Ishikawa (cell line): ENCODE measurements at regions not wholly inside any gene's neighbourhood (a gene's known extent, or its start where the extent isn't known, plus 50 kb on each side); places are given as distances from the start of the nearest gene placed in this dataset.

Experiments
- CEBPB ChIP-seq: IDR thresholded peaks from 2 replicates; pipeline ENCODE4 v1.6.1; 2012
- CREB1 ChIP-seq: IDR thresholded peaks from 2 replicates; pipeline ENCODE4 v1.6.1; 2012; ENCODE audit warnings: low read depth
- EGR1 ChIP-seq: IDR thresholded peaks from 2 replicates; pipeline ENCODE4 v1.6.1; 2012
- FOXM1 ChIP-seq: IDR thresholded peaks from 2 replicates; pipeline ENCODE4 v1.6.1; 2012; ENCODE audit warnings: low read depth, borderline replicate concordance
- NFIC ChIP-seq: IDR thresholded peaks from 2 replicates; pipeline ENCODE4 v1.6.1; 2012
- RAD21 ChIP-seq: IDR thresholded peaks from 2 replicates; pipeline ENCODE4 v1.6.1; 2012; ENCODE audit warnings: low read depth
- TAF1 ChIP-seq: IDR thresholded peaks from 2 replicates; pipeline ENCODE4 v1.6.1; 2012; ENCODE audit warnings: low read depth, mild to moderate bottlenecking
- TCF12 ChIP-seq: IDR thresholded peaks from 2 replicates; pipeline ENCODE4 v1.6.1; 2012; ENCODE audit warnings: low read depth
- TEAD4 ChIP-seq: IDR thresholded peaks from 2 replicates; pipeline ENCODE4 v1.6.1; 2012
- YY1 ChIP-seq: IDR thresholded peaks from 2 replicates; pipeline ENCODE4 v1.6.1; 2012; ENCODE audit warnings: low read depth
- ZBTB7A ChIP-seq: IDR thresholded peaks from 2 replicates; pipeline ENCODE4 v1.6.1; 2012; ENCODE audit warnings: low read depth
- TF ChIP-seq, protein P1 (sequence below): IDR thresholded peaks from 2 replicates; pipeline ENCODE4 v1.6.1; 2012
- TF ChIP-seq, protein P2 (sequence below): IDR thresholded peaks from 2 replicates; pipeline ENCODE4 v1.6.1; 2012; ENCODE audit warnings: low read depth, mild to moderate bottlenecking
- TF ChIP-seq, protein P3 (sequence below): IDR thresholded peaks from 2 replicates; pipeline ENCODE4 v1.6.1; 2012

DNA sequence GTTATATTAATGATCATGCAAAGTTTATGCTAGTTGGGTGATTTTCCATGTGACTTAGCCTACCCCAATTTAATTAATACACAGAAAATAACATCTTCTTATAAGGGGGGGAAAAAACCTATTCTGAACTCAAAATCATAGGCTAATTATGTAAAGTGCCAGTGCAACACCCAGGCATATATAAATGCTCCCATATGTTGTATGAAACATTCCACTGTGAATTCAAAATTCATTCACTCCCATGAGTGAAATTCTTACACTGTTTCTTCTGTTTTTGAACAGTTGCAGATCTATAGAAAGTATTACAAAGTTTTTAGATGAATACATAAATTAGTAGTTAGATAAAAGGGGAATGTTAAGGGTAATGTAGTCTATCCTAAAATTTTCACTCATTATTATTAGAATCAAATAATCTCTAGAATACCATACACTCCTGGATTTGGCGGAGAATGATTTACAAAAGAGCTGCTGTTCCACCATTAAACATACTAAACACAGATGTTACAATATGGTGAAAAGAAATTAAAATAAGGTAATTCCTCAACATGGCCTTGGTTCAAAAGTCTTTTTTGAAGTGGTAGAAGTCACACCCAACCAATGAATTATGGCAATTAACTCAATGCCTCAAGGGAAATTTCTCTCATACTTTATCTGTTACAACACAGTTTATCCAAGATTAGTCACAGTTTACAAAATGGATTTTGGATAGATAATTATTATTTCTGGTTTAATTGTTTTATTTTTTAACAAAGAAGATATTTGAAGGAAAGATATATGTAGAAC is 454.1 kb upstream of the FLRT2 start:
- no peak for TF ChIP-seq RAD21
- no peak for TF ChIP-seq EGR1
- TF ChIP-seq TCF12, result no peak

DNA sequence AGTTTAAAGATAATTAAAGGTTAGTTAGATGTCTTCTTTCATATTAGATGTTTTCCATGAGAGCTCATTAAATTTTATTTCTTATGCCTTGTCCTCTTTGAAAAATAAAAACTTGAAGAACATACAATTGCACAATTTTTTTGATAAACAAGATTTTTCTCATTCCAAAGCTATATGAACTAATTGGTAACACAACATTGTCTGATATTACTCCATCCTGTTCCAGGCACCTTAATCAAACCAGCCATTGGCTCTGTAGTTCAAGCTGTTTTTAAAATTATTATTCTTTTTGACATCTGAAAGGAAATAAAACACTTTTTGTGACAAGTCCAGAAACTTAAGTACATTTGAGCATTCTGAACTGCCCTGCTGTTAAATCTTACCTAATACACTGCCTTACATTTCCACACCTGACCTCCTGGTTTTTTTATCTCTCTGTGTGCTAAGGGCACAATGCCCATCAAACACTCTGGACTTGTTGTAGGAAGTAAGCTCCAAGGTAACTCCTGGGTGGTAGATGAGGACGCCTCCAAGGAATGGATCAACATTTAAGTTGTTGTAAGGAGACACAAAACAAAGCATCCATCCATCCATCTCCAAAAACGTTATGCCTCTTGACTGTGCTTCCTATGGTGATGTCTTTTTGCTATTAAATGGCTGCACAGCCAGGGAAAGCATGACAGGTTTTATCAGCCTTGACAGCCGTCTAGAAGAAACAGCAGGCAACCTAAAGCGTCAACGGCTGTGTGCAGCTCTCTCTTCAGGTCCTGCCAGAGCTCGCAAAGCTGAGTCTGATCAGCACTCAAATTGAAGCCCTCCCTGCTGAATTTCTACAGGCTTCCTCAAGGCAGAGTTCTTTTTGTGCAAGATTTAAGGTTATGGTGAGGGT is 449.9 kb upstream of the FLRT2 start:
- TF ChIP-seq, protein P1, sequence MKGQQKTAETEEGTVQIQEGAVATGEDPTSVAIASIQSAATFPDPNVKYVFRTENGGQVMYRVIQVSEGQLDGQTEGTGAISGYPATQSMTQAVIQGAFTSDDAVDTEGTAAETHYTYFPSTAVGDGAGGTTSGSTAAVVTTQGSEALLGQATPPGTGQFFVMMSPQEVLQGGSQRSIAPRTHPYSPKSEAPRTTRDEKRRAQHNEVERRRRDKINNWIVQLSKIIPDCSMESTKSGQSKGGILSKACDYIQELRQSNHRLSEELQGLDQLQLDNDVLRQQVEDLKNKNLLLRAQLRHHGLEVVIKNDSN, result no peak

DNA sequence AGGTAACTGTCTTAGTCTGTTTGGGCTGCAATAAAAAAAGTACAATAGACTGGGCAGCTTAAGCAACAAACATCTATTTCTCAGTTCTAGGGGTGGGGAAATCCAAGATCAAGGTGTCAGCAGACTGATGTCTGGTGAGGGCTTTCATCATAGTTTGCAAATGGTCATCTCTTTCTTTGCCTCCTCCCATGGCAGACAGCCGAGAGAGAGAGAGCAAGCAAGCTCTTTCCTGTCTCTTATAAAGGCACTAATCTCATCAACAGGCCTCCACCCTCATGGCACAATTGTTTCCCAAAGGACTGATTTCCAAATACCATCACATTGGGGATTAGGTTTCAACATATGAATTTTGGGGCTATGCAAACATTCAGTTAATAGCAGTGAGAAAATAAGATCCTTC is 445.6 kb upstream of the FLRT2 start:
- TF ChIP-seq ZBTB7A (no peak), CEBPB (no peak), TAF1 (no peak), NFIC (no peak), EGR1 (no peak), CREB1 (no peak), YY1 (no peak), FOXM1 (no peak), RAD21 (no peak), TEAD4 (no peak)
- TF ChIP-seq, protein P2, sequence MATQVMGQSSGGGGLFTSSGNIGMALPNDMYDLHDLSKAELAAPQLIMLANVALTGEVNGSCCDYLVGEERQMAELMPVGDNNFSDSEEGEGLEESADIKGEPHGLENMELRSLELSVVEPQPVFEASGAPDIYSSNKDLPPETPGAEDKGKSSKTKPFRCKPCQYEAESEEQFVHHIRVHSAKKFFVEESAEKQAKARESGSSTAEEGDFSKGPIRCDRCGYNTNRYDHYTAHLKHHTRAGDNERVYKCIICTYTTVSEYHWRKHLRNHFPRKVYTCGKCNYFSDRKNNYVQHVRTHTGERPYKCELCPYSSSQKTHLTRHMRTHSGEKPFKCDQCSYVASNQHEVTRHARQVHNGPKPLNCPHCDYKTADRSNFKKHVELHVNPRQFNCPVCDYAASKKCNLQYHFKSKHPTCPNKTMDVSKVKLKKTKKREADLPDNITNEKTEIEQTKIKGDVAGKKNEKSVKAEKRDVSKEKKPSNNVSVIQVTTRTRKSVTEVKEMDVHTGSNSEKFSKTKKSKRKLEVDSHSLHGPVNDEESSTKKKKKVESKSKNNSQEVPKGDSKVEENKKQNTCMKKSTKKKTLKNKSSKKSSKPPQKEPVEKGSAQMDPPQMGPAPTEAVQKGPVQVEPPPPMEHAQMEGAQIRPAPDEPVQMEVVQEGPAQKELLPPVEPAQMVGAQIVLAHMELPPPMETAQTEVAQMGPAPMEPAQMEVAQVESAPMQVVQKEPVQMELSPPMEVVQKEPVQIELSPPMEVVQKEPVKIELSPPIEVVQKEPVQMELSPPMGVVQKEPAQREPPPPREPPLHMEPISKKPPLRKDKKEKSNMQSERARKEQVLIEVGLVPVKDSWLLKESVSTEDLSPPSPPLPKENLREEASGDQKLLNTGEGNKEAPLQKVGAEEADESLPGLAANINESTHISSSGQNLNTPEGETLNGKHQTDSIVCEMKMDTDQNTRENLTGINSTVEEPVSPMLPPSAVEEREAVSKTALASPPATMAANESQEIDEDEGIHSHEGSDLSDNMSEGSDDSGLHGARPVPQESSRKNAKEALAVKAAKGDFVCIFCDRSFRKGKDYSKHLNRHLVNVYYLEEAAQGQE, result no peak
- TF ChIP-seq, protein P3, sequence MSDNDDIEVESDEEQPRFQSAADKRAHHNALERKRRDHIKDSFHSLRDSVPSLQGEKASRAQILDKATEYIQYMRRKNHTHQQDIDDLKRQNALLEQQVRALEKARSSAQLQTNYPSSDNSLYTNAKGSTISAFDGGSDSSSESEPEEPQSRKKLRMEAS, result no peak
- TF ChIP-seq, protein P1, result no peak

DNA sequence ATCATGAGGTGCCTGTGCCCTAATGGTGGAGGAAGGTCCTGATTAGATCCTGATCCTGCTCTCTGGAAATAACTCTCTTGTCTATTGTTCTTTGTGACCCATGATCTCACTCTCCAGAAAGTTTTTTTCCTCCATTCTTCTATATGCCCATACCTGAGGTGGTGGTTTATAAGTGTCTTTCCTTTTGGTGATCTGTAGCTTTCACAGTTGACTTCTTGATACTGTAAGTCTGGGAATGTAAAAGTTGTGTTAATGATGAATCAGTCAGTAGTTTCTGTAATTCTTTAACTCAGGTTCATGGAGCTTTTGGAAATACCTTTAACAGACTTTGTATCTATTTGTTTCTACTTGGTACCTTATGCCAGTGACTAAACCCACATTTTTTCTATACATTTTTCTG is 444.0 kb upstream of the FLRT2 start:
- TF ChIP-seq, protein P2, result no peak
- TF ChIP-seq TCF12, result no peak

DNA sequence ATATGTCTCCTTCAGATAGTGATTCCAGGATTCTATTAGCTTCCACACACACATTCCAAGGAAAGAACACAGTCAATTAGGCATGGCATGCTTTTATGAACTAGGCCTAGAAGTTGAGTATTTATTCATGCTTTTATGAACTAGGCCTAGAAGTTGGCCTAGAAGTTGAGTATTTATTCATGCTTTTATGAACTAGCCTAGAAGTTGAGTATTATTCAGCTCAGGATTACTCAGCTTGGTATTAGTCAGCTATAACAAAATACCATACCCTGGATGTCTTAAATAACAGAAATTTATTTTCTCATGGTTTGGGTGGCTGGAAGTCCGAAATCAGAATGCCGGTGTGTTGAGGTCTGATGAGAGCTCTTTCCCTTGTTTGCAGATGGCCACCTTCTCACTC is 442.7 kb upstream of the FLRT2 start:
- TF ChIP-seq YY1 (no peak), CREB1 (no peak), RAD21 (no peak), TEAD4 (no peak), TAF1 (no peak), EGR1 (no peak), FOXM1 (no peak)
- TF ChIP-seq, protein P2, result no peak
- TF ChIP-seq, protein P1, result no peak
- TF ChIP-seq, protein P3, result no peak
